ENCODE measurements at regions not wholly inside any gene's neighbourhood (a gene's known extent, or its start where the extent isn't known, plus 50 kb on each side); places are given as distances from the start of the nearest gene placed in this dataset.
"Not testable (repeated sequence)": the region's sequence is repeated elsewhere in the genome, so short reads cannot be mapped to it uniquely, and the experiment has no call there.

GRCh38 chr17:71192039-71192555 is 928.7 kb upstream of the SOX9 start:
- peaks cover 2% of the 10 kb centered on the region for H3K9me3 Mint-ChIP-seq
- no peak overlapping the region for H3K27ac Mint-ChIP-seq
- no peaks in the 10 kb centered on the region for H3K36me3 Mint-ChIP-seq (ENCODE audit: low read depth)
- DNase-seq: no peak
- no peaks in the 10 kb centered on the region for H3K4me1 Mint-ChIP-seq (ENCODE audit: low read depth)
- CTCF ChIA-PET: interaction anchor here (0.7 kb wide), 1 partner anchor 451 kb away, joined by 3 read pairs; no protein-coding TSS in a partner anchor
- intact Hi-C loops (cut with micrococcal nuclease): no loop called here
- no peak overlapping the region for H3K4me3 Mint-ChIP-seq
- H3K27me3 Mint-ChIP-seq (ENCODE audit: low read depth): no peaks in the 10 kb centered on the region

GRCh38 chr17:71192848-71193247 is 928.0 kb upstream of the SOX9 start:
- CTCF ChIA-PET: no interaction called here
- no peak overlapping the region for H3K27ac Mint-ChIP-seq
- no peaks in the 10 kb centered on the region for H3K4me1 Mint-ChIP-seq (ENCODE audit: low read depth)
- H3K36me3 Mint-ChIP-seq (ENCODE audit: low read depth): no peaks in the 10 kb centered on the region
- H3K4me3 Mint-ChIP-seq: no peak overlapping the region
- intact Hi-C loops (cut with micrococcal nuclease): no loop called here
- no peaks in the 10 kb centered on the region for H3K27me3 Mint-ChIP-seq (ENCODE audit: low read depth)
- DNase-seq: no peak
- H3K9me3 Mint-ChIP-seq: peaks cover 2% of the 10 kb centered on the region

GRCh38 chr17:71200597-71200996 is 920.2 kb upstream of the SOX9 start:
- H3K36me3 Mint-ChIP-seq (ENCODE audit: low read depth): no peaks in the 10 kb centered on the region
- CTCF ChIA-PET: no interaction called here

GRCh38 chr17:71201639-71202038 is 919.2 kb upstream of the SOX9 start:
- no peak for DNase-seq
- intact Hi-C loops (cut with micrococcal nuclease): no loop called here
- Mint-ChIP-seq H3K4me3 (no peak overlapping the region), H3K4me1 (ENCODE audit: low read depth) (no peaks in the 10 kb centered on the region), H3K36me3 (ENCODE audit: low read depth) (no peaks in the 10 kb centered on the region), H3K27me3 (ENCODE audit: low read depth) (no peaks in the 10 kb centered on the region), H3K9me3 (no peaks in the 10 kb centered on the region), H3K27ac (no peak overlapping the region)
- CTCF ChIA-PET: no interaction called here

More at GRCh38 chr17:71200597-71200996, 920.2 kb upstream of the SOX9 start:
- H3K9me3 Mint-ChIP-seq: no peaks in the 10 kb centered on the region
- no peaks in the 10 kb centered on the region for H3K27me3 Mint-ChIP-seq (ENCODE audit: low read depth)
- intact Hi-C loops (cut with micrococcal nuclease): no loop called here
- no peaks in the 10 kb centered on the region for H3K4me1 Mint-ChIP-seq (ENCODE audit: low read depth)
- no peak overlapping the region for H3K27ac Mint-ChIP-seq
- no peak overlapping the region for H3K4me3 Mint-ChIP-seq
- DNase-seq: no peak

GRCh38 chr17:71202449-71202848 is 918.4 kb upstream of the SOX9 start:
- Mint-ChIP-seq H3K27me3 (ENCODE audit: low read depth) (no peaks in the 10 kb centered on the region), H3K9me3 (peaks cover 3% of the 10 kb centered on the region), H3K36me3 (ENCODE audit: low read depth) (no peaks in the 10 kb centered on the region), H3K4me1 (ENCODE audit: low read depth) (no peaks in the 10 kb centered on the region), H3K27ac (no peak overlapping the region), H3K4me3 (no peak overlapping the region)
- intact Hi-C loops (cut with micrococcal nuclease): no loop called here
- no peak for DNase-seq
- CTCF ChIA-PET: no interaction called here

- DNase-seq: no peak
- no peak overlapping the region for H3K4me3 Mint-ChIP-seq
- no peaks in the 10 kb centered on the region for H3K27me3 Mint-ChIP-seq (ENCODE audit: low read depth)
- H3K27ac Mint-ChIP-seq: no peak overlapping the region
- H3K36me3 Mint-ChIP-seq (ENCODE audit: low read depth): no peaks in the 10 kb centered on the region
- intact Hi-C loops (cut with micrococcal nuclease): no loop called here
- CTCF ChIA-PET: no interaction called here
- H3K9me3 Mint-ChIP-seq: peaks cover 9% of the 10 kb centered on the region
- H3K4me1 Mint-ChIP-seq (ENCODE audit: low read depth): no peaks in the 10 kb centered on the region
These were observed 916.9 kb upstream of the SOX9 start for GRCh38 chr17:71203953-71204352.

- H3K36me3 Mint-ChIP-seq (ENCODE audit: low read depth); H3K4me1 Mint-ChIP-seq (ENCODE audit: low read depth); H3K27ac Mint-ChIP-seq; intact Hi-C loops (cut with micrococcal nuclease); CTCF ChIA-PET; H3K27me3 Mint-ChIP-seq (ENCODE audit: low read depth); H3K4me3 Mint-ChIP-seq; DNase-seq: not testable (repeated sequence)
- H3K9me3 Mint-ChIP-seq: peaks cover 11% of the 10 kb centered on the region
These were observed 914.9 kb upstream of the SOX9 start for GRCh38 chr17:71205951-71206350.

- Mint-ChIP-seq H3K27ac (no peak overlapping the region), H3K4me1 (ENCODE audit: low read depth) (no peaks in the 10 kb centered on the region), H3K27me3 (ENCODE audit: low read depth) (no peaks in the 10 kb centered on the region), H3K9me3 (peaks cover 17% of the 10 kb centered on the region), H3K4me3 (no peak overlapping the region), H3K36me3 (ENCODE audit: low read depth) (no peaks in the 10 kb centered on the region)
- DNase-seq: no peak
- intact Hi-C loops (cut with micrococcal nuclease): no loop called here
- CTCF ChIA-PET: no interaction called here
These were observed 912.6 kb upstream of the SOX9 start for GRCh38 chr17:71208111-71208704.

- Mint-ChIP-seq H3K9me3 (peaks cover 17% of the 10 kb centered on the region), H3K4me3 (no peak overlapping the region), H3K27me3 (ENCODE audit: low read depth) (no peaks in the 10 kb centered on the region), H3K4me1 (ENCODE audit: low read depth) (no peaks in the 10 kb centered on the region), H3K36me3 (ENCODE audit: low read depth) (no peaks in the 10 kb centered on the region), H3K27ac (no peak overlapping the region)
- DNase-seq: no peak
- CTCF ChIA-PET: no interaction called here
- intact Hi-C loops (cut with micrococcal nuclease): no loop called here
These were observed 906.9 kb upstream of the SOX9 start for GRCh38 chr17:71213936-71214335.

GRCh38 chr17:71217769-71218168 is 903.1 kb upstream of the SOX9 start:
- no peak for DNase-seq
- no peaks in the 10 kb centered on the region for H3K36me3 Mint-ChIP-seq (ENCODE audit: low read depth)
- H3K27me3 Mint-ChIP-seq (ENCODE audit: low read depth): no peaks in the 10 kb centered on the region
- no peak overlapping the region for H3K27ac Mint-ChIP-seq
- H3K4me1 Mint-ChIP-seq (ENCODE audit: low read depth): no peaks in the 10 kb centered on the region
- CTCF ChIA-PET: no interaction called here
- intact Hi-C loops (cut with micrococcal nuclease): no loop called here
- H3K4me3 Mint-ChIP-seq: no peak overlapping the region
- peaks cover 12% of the 10 kb centered on the region for H3K9me3 Mint-ChIP-seq

GRCh38 chr17:71224824-71225575 is 895.8 kb upstream of the SOX9 start:
- CTCF ChIA-PET: no interaction called here
- Mint-ChIP-seq H3K36me3 (ENCODE audit: low read depth) (no peaks in the 10 kb centered on the region), H3K4me1 (ENCODE audit: low read depth) (no peaks in the 10 kb centered on the region), H3K27me3 (ENCODE audit: low read depth) (no peaks in the 10 kb centered on the region), H3K27ac (no peak overlapping the region), H3K4me3 (no peak overlapping the region), H3K9me3 (peaks cover 4% of the 10 kb centered on the region)
- DNase-seq: no peak
- intact Hi-C loops (cut with micrococcal nuclease): no loop called here

- H3K27ac Mint-ChIP-seq: no peak overlapping the region
- no peaks in the 10 kb centered on the region for H3K36me3 Mint-ChIP-seq (ENCODE audit: low read depth)
- CTCF ChIA-PET: no interaction called here
- intact Hi-C loops (cut with micrococcal nuclease): no loop called here
- no peak overlapping the region for H3K4me3 Mint-ChIP-seq
- H3K4me1 Mint-ChIP-seq (ENCODE audit: low read depth): no peaks in the 10 kb centered on the region
- H3K27me3 Mint-ChIP-seq (ENCODE audit: low read depth): no peaks in the 10 kb centered on the region
- H3K9me3 Mint-ChIP-seq: peaks cover 4% of the 10 kb centered on the region
- no peak for DNase-seq
These were observed 893.0 kb upstream of the SOX9 start for GRCh38 chr17:71227841-71228240.

GRCh38 chr17:71229070-71229469 is 891.8 kb upstream of the SOX9 start:
- H3K4me3 Mint-ChIP-seq: no peak overlapping the region
- CTCF ChIA-PET: no interaction called here
- peaks cover 2% of the 10 kb centered on the region for H3K9me3 Mint-ChIP-seq
- no peak for DNase-seq
- no peak overlapping the region for H3K27ac Mint-ChIP-seq
- no peaks in the 10 kb centered on the region for H3K27me3 Mint-ChIP-seq (ENCODE audit: low read depth)
- no peaks in the 10 kb centered on the region for H3K36me3 Mint-ChIP-seq (ENCODE audit: low read depth)
- no peaks in the 10 kb centered on the region for H3K4me1 Mint-ChIP-seq (ENCODE audit: low read depth)
- intact Hi-C loops (cut with micrococcal nuclease): no loop called here

All from activated naive CD4-positive, alpha-beta T cell treated with anti-CD3 and anti-CD28 coated beads for 36 hours (primary cell).